GM12801 (cell line): ENCODE measurements at regions not wholly inside any gene's neighbourhood (a gene's known extent, or its start where the extent isn't known, plus 50 kb on each side); places are given as distances from the start of the nearest gene placed in this dataset.

ENCODE experiments used
- TF ChIP-seq, protein P1 (sequence below): IDR thresholded peaks from one replicate; pipeline ENCODE4 v1.5.1; 2011; ENCODE audit warnings: control low read depth; ENCODE audit not compliant: insufficient read length; ENCODE audit errors: extremely low read depth

DNA sequence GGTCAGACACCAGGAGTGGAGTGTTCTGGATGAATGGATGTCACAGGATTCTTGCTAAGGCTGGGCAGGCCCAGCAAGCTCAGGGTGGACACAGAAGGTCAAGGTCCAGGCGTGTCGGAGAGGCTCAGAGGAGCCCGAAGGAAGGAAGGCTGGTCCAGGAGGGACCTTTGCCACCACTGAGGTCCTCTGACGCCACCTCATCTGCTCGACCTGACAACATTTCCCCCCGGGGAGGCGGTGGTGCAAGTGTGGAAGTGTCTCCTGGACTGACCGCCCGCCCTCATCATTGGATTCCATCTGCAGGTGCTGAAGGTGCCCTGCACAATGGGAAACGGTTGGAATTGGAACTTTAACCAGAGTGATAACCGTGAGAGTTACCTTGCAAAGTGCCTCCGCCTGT lies 124.6 kb downstream of the RTP5 start:
- TF ChIP-seq, protein P1, sequence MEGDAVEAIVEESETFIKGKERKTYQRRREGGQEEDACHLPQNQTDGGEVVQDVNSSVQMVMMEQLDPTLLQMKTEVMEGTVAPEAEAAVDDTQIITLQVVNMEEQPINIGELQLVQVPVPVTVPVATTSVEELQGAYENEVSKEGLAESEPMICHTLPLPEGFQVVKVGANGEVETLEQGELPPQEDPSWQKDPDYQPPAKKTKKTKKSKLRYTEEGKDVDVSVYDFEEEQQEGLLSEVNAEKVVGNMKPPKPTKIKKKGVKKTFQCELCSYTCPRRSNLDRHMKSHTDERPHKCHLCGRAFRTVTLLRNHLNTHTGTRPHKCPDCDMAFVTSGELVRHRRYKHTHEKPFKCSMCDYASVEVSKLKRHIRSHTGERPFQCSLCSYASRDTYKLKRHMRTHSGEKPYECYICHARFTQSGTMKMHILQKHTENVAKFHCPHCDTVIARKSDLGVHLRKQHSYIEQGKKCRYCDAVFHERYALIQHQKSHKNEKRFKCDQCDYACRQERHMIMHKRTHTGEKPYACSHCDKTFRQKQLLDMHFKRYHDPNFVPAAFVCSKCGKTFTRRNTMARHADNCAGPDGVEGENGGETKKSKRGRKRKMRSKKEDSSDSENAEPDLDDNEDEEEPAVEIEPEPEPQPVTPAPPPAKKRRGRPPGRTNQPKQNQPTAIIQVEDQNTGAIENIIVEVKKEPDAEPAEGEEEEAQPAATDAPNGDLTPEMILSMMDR: no peak

DNA sequence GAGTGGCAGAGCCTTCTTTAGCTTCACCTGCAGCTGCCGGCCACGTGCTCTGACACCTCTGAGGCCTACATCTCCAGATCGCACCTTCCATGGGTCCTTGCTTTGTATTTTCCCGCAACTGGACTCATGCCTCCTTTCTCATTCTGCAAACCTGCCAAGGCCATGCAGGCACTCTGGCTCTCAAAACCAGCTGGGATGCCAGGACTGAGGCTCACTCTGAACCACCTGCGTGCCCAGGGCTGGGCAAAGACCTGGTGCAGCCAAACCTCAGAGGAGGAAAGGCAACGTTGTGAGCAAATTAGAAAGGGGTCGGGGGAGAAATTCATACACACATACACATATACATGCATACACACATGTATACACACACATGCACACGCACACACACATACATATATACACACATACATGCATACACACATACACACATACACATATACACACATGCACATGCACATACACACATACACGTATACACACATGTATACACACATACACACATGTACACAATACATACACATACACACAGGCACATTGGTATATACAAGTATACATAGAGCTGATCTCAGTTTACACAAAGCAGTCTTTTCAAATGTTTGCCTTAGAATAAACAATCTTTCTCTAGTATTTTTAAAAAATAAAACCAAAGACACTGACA lies 125.2 kb downstream of the RTP5 start:
- TF ChIP-seq, protein P1: no peak

DNA sequence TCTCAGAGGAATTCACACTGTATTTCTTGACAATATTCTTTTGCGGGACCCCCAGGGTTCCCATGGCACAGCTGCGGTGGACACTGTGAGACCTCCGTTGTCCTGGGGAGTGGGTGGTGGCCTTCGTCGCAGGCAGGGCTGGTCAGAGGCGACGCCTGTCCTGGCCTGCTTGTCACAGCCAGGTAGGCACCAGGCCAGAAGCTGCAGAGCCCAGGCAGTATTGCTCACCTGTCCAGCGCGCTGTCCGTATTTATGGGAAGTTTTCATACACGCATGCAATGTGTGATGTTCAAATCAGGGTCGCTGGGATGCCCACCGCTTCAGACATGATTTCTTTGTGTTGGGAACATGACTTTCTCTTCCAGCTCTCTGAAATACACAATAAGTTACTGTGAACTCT lies 126.6 kb downstream of the RTP5 start:
- TF ChIP-seq, protein P1: no peak

DNA sequence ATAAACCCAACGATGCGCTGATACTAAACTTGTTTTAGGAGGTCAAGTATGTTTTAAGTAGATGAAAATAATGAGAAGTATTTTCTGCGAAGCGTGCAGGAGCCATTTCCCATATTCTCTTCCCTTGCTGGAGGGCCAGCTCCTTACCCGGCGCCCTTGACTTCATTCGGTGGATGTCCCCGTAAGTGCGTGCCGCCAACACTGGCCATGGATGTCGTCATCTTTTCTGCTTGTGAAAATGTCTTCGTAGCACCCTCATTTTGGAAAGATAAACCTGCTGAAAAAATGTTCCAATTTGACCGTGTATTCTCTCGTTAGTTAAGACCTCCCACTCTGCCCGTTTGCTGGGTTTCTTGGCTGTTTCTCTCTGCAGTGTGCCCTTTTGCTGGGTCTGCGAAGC lies 127.5 kb downstream of the RTP5 start:
- TF ChIP-seq, protein P1: no peak

DNA sequence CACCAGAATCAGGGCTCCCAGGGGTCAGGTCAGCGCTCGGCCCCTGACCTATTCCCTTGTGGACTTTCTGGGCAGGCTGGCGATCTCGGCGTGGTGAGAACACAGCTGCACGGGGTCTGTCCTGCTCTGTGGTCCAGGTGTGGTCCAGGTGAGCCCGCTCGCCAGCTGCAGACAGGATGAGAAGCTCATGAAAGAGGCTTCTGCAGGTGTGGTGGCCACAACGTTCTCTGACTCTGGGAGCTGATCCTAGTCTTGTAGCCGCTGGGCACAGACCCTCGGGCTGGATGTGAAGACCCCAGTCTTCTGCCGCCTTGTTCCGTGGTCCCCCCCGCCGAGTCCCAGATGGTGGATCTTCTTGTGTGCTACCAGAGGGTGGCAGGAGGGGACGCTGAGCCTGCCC lies 129.7 kb downstream of the RTP5 start:
- TF ChIP-seq, protein P1: no peak

DNA sequence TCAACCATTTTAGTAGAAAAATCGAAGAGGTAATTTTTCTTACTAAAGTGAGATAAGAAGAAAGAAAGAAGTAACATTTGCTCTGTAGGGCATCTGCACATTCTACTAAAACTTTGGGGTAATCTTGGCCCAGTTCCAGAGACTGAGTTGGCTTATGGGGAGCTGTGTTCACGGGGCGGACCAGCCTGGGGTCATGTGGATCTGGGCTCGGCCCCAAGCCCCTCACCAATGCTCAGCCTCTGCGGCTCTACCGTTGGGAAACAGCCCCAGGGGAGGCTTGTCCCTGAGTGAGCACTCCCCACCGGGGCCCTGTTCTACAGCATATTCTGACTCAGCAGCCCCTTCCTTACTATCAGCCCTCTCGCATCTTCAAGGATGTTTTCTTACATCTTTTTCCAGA lies 132.3 kb downstream of the RTP5 start:
- TF ChIP-seq, protein P1: no peak

DNA sequence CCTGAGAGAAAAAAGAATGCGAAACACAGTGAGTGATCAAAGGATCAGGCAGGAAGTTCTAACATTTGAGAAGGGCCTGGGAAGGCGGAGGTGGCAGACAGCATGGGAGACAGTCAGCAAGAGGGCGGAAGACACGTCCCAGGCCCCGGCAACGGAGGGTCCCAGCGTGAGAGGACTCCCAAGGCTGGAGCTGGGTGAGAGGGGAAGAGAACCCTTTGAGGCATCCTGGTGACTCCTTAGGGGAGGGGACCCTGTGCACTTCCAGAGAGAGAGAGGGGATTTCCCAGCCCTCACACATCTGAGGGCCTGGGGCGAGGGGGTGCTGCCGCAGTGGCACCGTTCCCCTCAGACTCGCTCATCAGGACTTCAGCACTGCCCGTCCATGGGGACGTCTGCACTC lies 133.4 kb downstream of the RTP5 start:
- TF ChIP-seq, protein P1: no peak
